Left lung (tissue), 4 donors: ENCODE measurements at regions not wholly inside any gene's neighbourhood (a gene's known extent, or its start where the extent isn't known, plus 50 kb on each side); places are given as distances from the start of the nearest gene placed in this dataset.

ENCODE experiments used
- ATAC-seq: fragments of 200-7000 bp; cut with Tn5 transposase; one replicate; pipeline ENCODE4 v1.9.1; 2020; ENCODE audit warnings: moderate library complexity
- DNase-seq, 4 donors: peaks; one replicate each; pipeline ENCODE4 v3.0.0-alpha.2; 2013 to 2020
- H3K27ac ChIP-seq, 2 donors: fragments of 200-600 bp; sonication (generic) in 1 of 2; one replicate each; pipeline versions ENCODE4 v1.5.0 to v1.8.0; 2020 to 2021
- H3K27me3 ChIP-seq, 2 donors: fragments of 200-600 bp; sonication (generic) in 1 of 2; one replicate each; pipeline versions ENCODE4 v1.5.0 to v1.8.0; 2020 to 2021
- H3K36me3 ChIP-seq, 2 donors: fragments of 200-600 bp; sonication (generic) in 1 of 2; one replicate each; pipeline versions ENCODE4 v1.5.0 to v1.8.0; 2020 to 2021
- H3K4me1 ChIP-seq, 2 donors: fragments of 200-600 bp; one replicate each; pipeline ENCODE4 v1.8.0; 2021
- H3K4me3 ChIP-seq, 2 donors: fragments of 200-600 bp; sonication (generic) in 1 of 2; one replicate each; pipeline versions ENCODE4 v1.5.0 to v1.8.0; 2020 to 2021; ENCODE audit warnings: mild to moderate bottlenecking in 1 of 2
- H3K9me3 ChIP-seq, 2 donors: fragments of 200-600 bp; sonication (generic) in 1 of 2; one replicate each; pipeline versions ENCODE4 v1.5.0 to v1.8.0; 2020 to 2021
- CTCF ChIP-seq, 2 donors: fragments of 200-600 bp; sonication (generic) in 1 of 2; IDR thresholded peaks; one replicate each; pipeline versions ENCODE4 v1.5.0 to v1.8.0; 2021; ENCODE audit warnings: antibody characterized with exemption in 2 of 2
- intact Hi-C, 2 donors: fragments of 100-400 bp; cut with DNase I; formaldehyde crosslinking; loops; one replicate each; pipeline versions ENCODE4 v1.11.2 to v1.14.2; 2022
- donor health status: DM: no; HTN: yes; CAD: no.
- donor health status: DM: no; HTN: no; CAD: no.

- Histone ChIP-seq H3K4me1 (no peaks in the 10 kb centered on the region), H3K27me3 (no peaks in the 10 kb centered on the region), H3K4me3 (no peak overlapping the region), H3K27ac (no peak overlapping the region), H3K36me3 (no peaks in the 10 kb centered on the region), H3K9me3 (peaks cover 0 to 6% of the 10 kb centered on the region in 2 donors)
- intact Hi-C loops = no loop called here
- DNase-seq (no peak), ATAC-seq (no peak)
- no peak for TF ChIP-seq CTCF (IDR thresholded peaks at IDR 0.05)
These were observed 52.2 kb upstream of the BTG1 start for GRCh38 chr12:92197815-92198214.

GRCh38 chr12:92196368-92196767 lies 50.7 kb upstream of the BTG1 start:
- Histone ChIP-seq H3K27me3 (no peaks in the 10 kb centered on the region), H3K9me3 (peaks cover 0 to 6% of the 10 kb centered on the region in 2 donors), H3K27ac (no peak overlapping the region), H3K4me1 (peaks cover 0 to 1% of the 10 kb centered on the region in 2 donors), H3K36me3 (no peaks in the 10 kb centered on the region), H3K4me3 (no peak overlapping the region)
- intact Hi-C loops = no loop called here
- no peak for TF ChIP-seq CTCF (IDR thresholded peaks at IDR 0.05)
- no peak for DNase-seq
- no peak for ATAC-seq
